GM21423 (cell line): ENCODE measurements at regions not wholly inside any gene's neighbourhood (a gene's known extent, or its start where the extent isn't known, plus 50 kb on each side); places are given as distances from the start of the nearest gene placed in this dataset.

Source experiments
- ATAC-seq: cut with Tn5 transposase; IDR thresholded peaks from one replicate; pipeline ENCODE4 v1.9.1; 2021; ENCODE audit warnings: mild to moderate bottlenecking, moderate library complexity; ENCODE audit not compliant: unreplicated experiment

DNA sequence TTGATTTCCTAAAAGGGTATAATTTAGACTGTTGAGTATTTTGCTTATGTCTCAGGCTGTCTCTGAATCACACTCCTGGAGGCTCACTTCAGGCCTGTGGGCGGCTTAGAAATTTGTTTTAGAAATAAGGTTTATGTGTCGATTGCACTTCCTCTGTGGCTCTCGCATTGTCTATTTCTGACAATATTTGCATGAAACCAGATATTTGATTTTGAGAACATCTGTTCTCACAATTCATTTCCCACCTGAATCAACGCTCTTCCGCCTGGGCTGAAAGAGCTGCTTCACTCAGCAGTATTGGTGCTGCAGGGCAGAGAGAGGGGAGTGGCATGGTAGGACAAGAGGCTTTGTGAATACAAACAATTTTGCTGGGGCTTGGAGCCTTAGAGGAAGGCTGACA, 262.0 kb downstream of the ADRA2A start:
- ATAC-seq = peak; percentile 79

DNA sequence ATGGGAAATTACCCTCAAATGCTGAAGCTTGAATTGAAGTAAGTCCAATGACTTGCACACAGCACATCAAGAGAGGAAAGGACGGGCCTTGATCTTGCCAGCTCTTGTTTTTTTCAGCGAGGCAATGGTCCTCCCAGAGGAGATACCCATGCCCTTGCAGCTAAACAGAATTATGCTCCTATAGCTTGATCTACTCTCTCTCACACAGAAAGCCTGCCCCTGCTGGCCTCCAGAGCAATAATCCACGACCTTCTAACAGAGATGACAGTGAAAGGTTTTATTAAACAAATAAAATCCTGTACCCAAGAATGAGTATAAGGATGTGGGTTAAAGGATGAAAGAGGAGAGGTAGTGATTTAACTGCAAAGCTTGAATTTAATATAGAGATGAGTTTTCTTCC, 268.0 kb downstream of the ADRA2A start:
- no peak for ATAC-seq

DNA sequence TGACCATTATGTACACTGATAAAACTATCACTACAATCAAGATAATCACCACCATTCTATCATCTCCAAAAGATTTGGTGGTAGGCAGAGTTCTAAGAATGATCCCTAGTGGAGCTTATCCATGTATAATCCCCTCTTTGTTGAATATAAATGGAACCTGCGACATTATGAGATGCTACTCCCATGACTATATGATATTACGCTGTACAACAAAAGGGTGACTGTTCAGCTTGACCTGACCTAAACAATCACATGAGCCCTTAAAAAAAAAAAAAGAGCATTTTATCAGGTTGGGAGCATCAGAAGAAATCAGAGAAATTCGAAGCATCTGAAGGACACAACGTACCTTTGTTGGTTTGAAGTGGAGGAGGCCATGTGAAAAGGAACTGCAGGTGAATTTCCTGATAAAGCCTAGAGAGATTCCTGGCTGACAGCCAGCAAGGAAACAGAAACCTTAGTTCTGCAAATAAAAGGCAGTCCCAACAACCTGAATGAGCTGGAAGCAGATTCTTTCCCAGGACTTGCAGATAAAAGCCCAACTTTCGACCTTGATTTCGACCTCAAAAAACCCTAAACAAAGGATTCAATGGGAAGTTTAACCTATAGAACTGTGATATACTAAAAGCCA, 270.7 kb downstream of the ADRA2A start:
- ATAC-seq = no peak

DNA sequence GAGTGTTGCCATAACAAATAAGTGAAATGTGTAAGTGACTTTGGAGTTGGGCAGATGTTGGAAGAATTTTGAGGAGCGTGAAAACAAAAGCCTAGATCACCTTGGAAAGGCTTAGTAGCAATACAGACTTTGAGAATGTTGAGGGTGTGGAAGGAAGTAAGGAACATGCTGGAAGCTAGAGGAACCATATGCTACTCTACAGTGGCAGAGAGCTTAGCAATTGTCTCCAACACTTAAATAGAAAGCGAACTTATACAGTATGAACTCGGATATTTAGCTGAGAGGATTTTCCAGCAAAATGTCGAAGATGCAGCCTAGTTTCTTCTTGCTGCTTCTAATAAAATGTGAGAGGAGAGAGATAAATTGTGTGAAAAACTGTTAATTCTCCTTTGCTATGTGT, 271.2 kb downstream of the ADRA2A start:
- ATAC-seq = no peak

DNA sequence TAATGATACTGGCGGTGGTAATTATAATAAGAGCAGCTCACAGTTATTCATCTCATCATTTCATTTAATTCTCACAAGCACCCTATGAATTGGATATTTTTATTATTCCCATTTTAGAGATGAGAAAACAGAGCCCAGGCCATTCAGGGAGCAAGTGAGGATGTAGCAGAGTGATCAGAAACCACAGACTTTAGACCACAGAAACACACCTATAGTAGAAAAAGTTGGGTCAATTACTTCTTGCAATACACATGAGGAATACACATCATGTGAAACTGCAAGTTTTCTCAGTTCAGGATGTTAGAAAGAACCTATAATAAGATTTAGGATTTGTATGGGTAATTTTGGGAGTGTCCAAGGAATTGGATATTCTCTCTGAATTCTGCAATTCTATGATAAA, 278.0 kb downstream of the ADRA2A start:
- ATAC-seq = no peak

DNA sequence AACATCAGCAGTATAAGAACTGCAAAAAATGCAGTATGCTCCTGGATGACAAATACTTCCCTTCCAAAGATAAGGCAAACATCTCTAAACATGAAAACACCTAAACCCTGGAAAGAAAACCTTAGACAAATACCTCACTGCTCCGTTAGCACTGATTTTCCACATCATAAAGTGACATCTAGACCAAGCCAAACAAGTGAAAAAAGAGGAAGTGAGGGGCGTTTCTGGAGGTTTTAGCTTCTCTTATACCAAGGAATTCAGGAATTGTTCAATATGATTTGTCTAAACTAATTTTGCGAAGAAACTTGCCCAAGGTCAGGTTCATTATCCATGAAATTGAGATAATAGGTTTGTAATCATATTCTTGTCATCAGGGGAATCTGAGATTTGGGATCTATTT, 279.7 kb downstream of the ADRA2A start:
- no peak for ATAC-seq

DNA sequence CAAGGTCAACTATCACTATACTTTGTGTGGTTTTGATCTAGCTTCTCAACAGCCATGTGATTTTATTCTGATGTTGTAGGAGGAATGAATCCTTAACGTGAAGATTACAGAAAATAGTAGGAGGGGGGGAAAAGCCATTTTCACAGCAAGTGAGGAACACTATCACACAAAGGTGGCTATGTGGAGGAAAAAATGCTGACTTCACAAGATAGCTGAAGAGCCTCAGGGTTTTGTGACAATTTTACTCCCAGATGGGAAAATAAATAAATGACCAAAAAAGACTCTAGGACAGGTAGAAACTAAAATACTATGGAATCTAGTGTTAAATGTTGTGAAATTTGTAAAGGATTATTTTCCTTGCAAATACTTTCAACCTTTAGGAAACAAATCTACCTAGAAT, 281.0 kb downstream of the ADRA2A start:
- no peak for ATAC-seq

DNA sequence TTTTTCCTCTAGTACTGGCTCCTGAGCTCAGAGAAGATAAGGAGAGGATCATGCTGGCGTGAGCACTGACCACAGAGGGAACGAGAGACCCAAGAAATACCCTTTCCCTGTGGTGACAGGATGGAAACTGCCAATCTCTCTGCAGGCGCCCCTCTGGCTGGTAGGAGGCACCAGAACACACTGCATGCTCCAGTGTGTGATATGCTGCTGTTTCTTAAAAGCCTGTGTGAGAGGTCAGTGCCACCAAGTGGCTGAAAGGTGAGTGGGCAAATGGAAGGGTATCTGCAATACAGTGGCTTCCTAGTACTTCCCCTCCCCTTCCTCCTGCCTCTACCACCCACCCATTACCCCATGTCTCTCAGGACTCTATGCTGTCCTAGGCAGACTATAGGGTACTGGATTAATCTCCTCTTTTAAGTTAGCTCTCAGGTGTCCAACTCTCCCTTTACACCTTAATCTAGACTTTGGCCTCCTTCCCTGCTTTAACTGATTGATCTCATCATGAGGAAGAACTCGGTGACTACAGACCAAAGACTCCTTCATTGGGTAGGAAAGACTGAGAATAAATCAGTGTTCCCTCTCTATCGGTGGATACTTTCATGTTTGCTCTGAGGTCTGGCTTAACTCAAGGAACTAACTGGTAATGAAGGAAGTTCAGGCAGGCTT, 283.6 kb downstream of the ADRA2A start:
- peak; percentile 89 for ATAC-seq

DNA sequence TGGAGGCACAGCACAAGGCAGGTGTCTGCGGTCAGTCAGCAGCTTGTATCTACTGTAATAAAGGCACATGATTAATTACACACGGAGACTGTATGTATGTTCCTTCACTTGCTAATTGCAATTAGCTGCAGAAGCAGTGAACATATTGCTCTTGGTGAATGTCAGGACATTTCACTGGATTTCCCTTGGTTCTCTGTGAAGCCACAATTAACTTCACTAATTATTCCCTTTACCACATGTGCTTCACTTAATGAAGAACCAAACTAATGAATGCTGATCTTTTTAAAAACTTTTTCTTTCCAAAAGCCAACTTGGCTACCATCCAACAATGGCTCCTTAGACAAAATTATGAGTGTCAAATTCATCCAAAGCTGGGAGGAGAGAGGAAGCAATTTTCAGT, 290.7 kb downstream of the ADRA2A start:
- ATAC-seq = no peak

DNA sequence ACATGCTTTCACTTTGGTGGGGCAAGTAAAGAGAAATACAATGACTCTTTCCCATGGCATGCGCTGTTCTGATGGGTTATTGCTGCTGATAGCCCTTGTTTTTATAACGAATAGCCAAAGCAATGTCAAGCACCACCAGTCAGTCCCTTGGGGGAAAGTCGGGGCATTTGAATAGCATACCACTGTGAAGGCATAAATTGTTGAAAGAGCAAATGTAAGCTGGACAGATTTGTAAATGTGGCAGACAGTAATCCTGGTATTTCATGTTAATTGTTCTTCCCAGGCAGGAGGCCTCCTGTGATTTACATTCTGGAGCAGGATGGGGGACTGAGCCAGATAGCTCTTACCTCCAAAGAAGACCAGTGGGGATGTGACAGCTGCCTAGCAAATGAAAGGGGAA, 293.3 kb downstream of the ADRA2A start:
- no peak for ATAC-seq

DNA sequence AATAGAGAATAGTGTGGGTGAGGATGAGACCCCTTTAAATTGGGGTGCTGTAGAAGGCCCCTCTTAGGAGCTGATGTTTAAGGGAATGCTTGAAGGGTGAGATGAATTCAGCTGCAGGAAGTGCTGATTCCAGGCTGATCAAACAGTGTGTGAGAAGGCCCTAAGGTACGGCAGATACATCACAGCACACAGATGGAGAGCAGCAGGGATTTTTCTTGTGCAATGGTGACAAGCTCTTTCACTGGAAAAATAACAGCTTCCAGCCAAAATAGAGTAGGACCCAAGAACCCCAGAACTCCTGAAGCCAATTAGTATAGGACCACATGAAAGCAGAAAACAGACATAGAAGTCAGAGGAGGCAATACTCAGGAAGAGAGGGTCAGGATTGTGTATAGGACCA, 296.9 kb downstream of the ADRA2A start:
- ATAC-seq = no peak

DNA sequence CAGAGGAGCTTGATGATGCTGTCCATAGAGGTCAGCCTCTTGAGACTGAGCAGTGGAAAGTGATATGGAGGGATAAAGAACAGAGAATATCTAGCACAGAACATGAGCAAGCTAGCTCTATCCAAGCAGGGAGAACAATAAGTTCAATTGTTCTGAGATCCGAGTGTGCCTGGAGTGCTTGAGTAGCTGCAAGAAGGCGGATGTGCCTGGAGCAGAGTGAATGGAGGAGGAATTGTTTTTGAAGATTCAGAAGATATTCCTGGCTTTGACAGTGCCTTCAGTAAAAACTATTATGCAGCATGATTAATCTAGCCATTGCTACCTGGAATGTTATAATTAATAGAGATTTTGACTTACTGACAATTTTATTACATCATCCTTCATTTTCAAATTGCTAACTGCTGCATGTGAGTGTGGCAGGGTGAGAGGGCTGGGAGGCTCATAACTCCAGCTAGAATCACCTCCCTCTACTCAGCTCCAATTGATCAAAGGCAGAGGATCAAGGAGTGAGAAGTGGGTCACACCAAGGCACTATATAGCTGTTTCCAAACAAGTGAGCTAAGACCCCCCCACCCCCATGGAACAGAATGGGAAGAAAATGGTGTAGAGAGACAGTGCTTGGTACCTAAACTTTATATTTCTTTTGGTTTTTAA, 302.8 kb downstream of the ADRA2A start:
- no peak for ATAC-seq

DNA sequence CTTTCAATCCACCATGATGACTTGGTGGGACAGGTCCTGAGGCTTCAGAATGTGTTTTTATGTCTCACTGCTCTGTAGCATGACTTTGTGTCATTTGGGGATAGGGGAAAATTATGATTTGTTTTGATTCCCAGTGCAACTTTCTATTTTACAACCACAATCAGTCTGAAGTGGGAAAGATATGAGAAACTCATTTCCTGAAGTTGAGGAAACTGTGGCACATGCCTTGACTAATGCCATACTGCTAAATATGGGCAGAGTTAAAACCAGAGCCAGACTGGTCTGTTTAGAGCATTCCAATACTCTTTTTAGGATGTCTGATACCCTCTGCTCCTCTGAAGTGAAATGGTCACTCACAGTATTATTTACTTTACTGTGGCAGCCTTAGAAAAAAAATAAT, 307.7 kb downstream of the ADRA2A start:
- ATAC-seq = no peak

DNA sequence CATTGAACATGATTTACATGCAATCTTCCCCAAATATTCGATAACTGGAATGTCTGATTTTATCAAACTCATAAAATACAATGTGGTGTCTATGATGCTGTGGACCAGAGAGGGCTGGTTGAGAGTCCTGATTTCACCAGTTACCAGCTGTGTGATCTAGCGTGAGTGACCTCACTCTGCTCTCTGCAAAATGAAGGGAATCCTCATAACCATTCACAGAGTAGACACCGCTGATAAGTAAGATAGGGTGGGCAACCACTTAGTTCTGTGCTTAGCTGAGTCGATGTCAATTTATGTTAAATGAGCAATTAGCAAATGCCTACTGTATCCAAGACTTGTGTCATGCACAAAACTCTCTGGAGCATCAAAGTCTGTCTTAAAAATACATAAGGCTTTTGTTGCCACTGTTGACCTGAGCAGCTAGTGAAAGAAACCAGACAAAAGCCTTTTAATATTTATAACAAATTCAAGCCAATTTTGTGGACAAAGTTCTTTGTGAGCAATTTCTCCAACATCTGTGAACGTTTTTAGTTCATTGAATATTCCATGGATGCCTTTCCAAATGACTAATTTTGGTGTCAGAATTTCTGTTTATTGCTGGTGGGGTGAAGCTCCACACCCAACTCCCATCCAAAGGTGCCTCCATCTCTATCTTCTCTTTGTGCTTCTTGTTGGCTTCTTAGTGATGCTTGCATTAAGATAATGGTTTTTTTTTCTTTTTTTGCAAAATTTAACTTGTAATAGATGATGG, 314.2 kb downstream of the ADRA2A start:
- ATAC-seq = no peak

DNA sequence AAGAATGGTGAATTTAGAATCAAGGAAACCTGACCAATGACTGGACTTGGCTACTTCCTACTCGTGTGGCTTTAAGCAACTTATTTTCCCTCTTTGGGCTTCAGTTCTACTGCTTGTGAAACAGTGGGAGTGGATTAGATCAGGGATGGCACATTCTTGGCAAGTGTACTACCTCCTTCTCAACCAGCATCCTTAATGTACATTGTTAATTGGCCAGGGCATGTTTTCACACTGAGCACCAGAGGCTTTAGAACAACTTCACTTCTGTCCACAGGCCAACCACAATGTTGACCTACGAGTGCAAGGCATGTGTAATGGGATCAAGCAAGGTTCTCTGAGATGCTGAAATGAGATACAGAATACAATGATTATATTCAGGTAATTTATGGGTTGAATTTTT, 315.3 kb downstream of the ADRA2A start:
- ATAC-seq = no peak

DNA sequence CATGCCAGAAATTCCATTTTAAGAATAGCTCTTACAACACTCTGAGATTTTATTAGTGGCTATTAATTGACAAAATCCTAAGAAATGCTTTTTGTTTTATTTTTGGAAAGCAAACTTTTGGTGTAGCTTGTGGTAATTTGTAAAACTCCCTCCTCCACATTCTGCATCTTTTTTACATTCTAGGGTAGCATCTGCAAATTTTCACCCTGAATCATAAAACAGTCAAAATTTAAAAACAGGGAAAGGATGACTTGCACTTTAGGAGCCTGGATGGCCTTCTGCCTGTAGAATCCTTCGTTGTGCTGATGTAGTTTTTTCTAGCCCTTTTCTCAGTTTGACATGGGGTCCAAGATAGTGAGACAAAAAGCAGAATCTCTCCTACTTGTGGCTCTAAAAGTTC, 316.1 kb downstream of the ADRA2A start:
- ATAC-seq = no peak

DNA sequence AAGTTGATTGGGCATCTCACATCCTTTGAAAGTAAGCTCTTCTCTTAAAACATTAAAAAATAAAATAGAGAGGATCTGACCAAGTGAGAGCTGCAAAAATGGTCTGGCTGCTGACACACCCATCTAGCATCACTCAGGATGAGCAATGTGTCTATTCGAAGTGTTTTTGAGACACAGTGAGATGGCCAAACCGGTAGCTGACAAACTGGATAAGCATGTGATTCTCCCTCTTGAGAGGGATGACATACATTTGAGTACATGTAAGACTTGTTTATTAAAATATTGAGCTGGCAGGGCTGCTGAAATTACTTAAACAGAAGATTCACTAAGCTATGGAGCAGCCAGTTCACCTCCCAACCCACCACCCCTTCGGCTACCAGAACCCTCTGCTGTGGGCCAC, 333.9 kb downstream of the ADRA2A start:
- ATAC-seq = no peak

DNA sequence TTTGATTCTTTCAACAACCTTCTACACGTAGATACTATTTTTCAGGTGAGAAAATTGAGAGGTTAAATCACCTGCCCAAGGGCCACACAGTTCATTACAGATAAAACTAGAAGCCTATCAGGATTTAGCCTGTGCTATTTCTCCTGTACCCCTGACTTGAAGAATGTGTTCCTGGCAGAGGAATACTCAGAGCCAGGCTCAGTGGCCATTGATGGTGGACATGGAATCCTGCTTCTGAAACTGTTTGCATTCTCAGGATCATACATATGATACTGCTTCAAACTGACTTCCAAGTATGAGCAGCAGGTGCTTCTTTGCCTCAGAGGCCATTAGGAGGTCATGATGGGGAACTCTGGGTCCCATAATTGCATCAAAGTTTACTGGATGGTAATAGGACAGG, 348.6 kb downstream of the ADRA2A start:
- ATAC-seq = no peak

DNA sequence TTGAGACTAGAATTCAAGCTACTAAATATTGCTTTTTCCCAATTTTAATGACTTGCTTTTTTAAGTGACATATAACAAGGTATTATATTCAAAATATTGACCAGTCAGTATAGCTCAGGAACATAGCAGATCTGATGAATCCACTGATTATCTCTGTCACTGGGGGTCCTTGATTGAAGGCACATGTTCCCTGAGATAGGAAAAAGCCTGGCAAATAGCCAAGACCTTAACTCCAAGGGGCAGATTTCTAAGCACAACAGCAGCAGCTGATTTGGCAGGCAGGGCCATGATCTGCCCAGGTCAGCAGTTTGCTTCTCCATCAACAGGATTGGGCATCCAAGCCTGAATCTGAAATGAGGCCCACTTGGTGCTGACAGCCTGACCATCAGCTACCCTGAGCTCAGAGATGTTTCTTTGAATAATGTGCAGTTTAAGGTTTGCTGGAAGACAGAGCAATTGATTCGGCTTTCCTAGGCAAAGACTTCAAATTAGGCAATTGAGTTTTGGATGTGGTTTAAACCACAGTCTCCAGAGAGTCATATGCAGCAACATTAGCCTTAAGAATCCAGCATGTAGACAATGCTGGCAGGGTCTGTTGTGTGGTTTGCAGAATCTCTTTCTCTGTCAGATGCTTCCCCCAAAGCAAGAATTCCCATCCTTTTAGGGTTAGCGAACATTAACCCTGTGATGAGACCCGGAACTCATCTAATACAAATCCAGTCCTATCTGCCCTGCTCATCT, 352.6 kb downstream of the ADRA2A start:
- ATAC-seq = no peak

DNA sequence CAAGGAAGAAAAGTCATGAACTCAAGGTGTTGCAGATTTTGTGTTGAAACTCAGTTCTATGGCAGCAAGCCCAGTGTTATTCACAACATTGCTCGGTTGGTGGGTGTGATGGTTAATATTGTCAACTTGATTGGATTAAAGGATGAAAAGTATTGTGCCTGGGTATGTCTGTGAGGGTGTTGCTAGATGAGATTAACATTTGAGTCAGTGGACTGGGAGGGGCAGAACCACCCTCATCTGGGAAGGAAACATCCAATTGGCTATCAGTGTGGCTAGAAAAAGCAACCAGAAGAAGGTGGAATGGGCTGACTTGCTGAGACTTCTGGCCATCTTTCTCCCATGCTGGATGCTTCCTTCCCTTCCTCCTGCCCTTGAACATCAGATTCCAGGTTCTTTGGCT, 353.2 kb downstream of the ADRA2A start:
- no peak for ATAC-seq

DNA sequence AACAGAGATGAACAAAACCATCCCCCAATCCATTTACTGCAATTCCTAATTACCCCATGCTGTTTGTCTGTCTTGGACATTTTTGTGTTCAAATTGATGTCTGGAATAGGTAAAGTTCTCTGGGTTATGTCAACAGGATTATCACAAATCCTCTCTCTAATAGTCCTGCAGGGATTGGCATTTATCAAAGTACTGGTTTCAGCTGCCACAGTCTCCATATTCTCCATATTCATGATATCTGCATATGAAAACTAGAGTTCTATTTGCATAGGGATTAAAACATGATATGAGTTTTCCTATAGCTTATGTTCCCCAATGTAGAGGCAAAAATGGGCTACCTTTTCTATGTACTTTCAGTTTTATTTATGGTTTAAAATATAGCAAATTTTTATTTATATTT, 355.8 kb downstream of the ADRA2A start:
- no peak for ATAC-seq
